ENCODE measurements at regions not wholly inside any gene's neighbourhood (a gene's known extent, or its start where the extent isn't known, plus 50 kb on each side); places are given as distances from the start of the nearest gene placed in this dataset.
"Not testable (repeated sequence)": the region's sequence is repeated elsewhere in the genome, so short reads cannot be mapped to it uniquely, and the experiment has no call there.

- ATAC-seq: no peak
- Mint-ChIP-seq H3K27me3 (ENCODE audit: low read depth) (no peaks in the 10 kb centered on the region), H3K27ac (no peak overlapping the region), H3K36me3 (ENCODE audit: low read depth) (no peaks in the 10 kb centered on the region), H3K4me1 (ENCODE audit: low read depth) (no peaks in the 10 kb centered on the region), H3K4me3 (no peak overlapping the region), H3K9me3 (ENCODE audit: insufficient read depth) (peaks cover 15% of the 10 kb centered on the region)
- POLR2A ChIA-PET: no interaction called here
- no peak for DNase-seq
- CTCF ChIA-PET: no interaction called here
Measured at GRCh38 chr1:104056786-104057185, 307.1 kb downstream of the AMY1C start.

- H3K9me3 Mint-ChIP-seq (ENCODE audit: insufficient read depth): peaks cover 15% of the 10 kb centered on the region
- DNase-seq; H3K4me1 Mint-ChIP-seq (ENCODE audit: low read depth); POLR2A ChIA-PET; ATAC-seq; CTCF ChIA-PET; H3K36me3 Mint-ChIP-seq (ENCODE audit: low read depth); H3K27me3 Mint-ChIP-seq (ENCODE audit: low read depth); H3K4me3 Mint-ChIP-seq; H3K27ac Mint-ChIP-seq: not testable (repeated sequence)
Measured at GRCh38 chr1:104057219-104057898, 307.7 kb downstream of the AMY1C start.

DNA sequence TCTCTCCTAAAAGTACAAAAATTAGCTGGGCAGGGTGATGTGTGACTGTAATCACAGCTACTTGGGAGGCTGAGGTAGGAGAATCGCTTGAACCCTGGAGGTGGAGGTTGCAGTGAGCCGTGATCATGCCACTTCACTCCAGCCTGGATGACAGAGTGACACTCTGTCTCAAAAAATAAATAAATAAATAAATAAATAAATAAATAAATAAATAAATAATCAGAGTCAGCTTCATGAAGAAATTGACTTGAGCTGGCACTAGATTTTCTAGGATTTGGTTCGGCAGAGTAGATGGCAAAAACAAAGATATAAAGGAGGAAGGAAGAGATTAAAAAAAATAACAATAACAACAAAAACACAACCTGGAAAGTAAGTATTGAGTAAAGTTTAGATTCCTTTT, 311.9 kb downstream of the AMY1C start:
- ATAC-seq; H3K36me3 Mint-ChIP-seq (ENCODE audit: low read depth); H3K9me3 Mint-ChIP-seq (ENCODE audit: insufficient read depth); H3K4me1 Mint-ChIP-seq (ENCODE audit: low read depth); CTCF ChIA-PET; H3K4me3 Mint-ChIP-seq; H3K27ac Mint-ChIP-seq; POLR2A ChIA-PET; H3K27me3 Mint-ChIP-seq (ENCODE audit: low read depth); DNase-seq: not testable (repeated sequence)

GRCh38 chr1:104064399-104064798, 314.7 kb downstream of the AMY1C start:
- Mint-ChIP-seq H3K27ac (no peak overlapping the region), H3K9me3 (ENCODE audit: insufficient read depth) (peaks cover 8% of the 10 kb centered on the region), H3K36me3 (ENCODE audit: low read depth) (no peaks in the 10 kb centered on the region), H3K4me1 (ENCODE audit: low read depth) (no peaks in the 10 kb centered on the region), H3K27me3 (ENCODE audit: low read depth) (no peaks in the 10 kb centered on the region), H3K4me3 (no peak overlapping the region)
- POLR2A ChIA-PET: no interaction called here
- no peak for DNase-seq
- CTCF ChIA-PET: no interaction called here
- no peak for ATAC-seq

DNA sequence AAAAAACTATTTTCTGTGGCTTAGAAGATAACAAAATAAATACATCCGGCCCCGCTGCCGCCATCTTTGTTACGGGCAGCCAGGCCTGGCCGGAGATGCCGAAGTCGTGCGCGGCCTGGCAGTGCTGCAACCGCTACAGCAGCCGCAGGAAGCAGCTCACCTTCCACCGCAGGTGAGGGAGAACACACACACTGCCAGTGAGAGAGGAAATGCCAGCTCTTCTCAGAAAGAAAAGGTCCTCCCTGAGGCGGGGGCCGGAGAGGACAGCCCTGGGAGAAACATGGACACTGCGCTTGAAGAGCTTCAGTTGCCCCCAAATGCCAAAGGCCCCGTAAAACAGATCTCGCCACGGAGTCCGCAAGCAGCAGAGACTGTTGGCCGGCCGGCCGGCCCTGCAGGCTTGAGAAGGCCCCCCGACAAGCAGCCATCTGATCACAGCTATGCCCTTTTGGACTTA, 323.2 kb downstream of the AMY1C start:
- DNase-seq (no peak), ATAC-seq (no peak)
- no peak overlapping the region for H3K4me3 Mint-ChIP-seq
- H3K27ac Mint-ChIP-seq: no peak overlapping the region
- H3K36me3 Mint-ChIP-seq (ENCODE audit: low read depth): no peaks in the 10 kb centered on the region
- CTCF ChIA-PET: no interaction called here
- H3K9me3 Mint-ChIP-seq (ENCODE audit: insufficient read depth): peaks cover 7% of the 10 kb centered on the region
- H3K4me1 Mint-ChIP-seq (ENCODE audit: low read depth): no peaks in the 10 kb centered on the region
- no peaks in the 10 kb centered on the region for H3K27me3 Mint-ChIP-seq (ENCODE audit: low read depth)
- POLR2A ChIA-PET: no interaction called here

- no peak overlapping the region for H3K4me3 Mint-ChIP-seq
- ChIA-PET POLR2A (no interaction called here), CTCF (no interaction called here)
- no peaks in the 10 kb centered on the region for H3K36me3 Mint-ChIP-seq (ENCODE audit: low read depth)
- no peak overlapping the region for H3K27ac Mint-ChIP-seq
- H3K27me3 Mint-ChIP-seq (ENCODE audit: low read depth): no peaks in the 10 kb centered on the region
- no peaks in the 10 kb centered on the region for H3K4me1 Mint-ChIP-seq (ENCODE audit: low read depth)
- ATAC-seq: no peak
- no peak for DNase-seq
- H3K9me3 Mint-ChIP-seq (ENCODE audit: insufficient read depth): peaks cover 6% of the 10 kb centered on the region
Measured at GRCh38 chr1:104073463-104073902, 323.8 kb downstream of the AMY1C start.

DNA sequence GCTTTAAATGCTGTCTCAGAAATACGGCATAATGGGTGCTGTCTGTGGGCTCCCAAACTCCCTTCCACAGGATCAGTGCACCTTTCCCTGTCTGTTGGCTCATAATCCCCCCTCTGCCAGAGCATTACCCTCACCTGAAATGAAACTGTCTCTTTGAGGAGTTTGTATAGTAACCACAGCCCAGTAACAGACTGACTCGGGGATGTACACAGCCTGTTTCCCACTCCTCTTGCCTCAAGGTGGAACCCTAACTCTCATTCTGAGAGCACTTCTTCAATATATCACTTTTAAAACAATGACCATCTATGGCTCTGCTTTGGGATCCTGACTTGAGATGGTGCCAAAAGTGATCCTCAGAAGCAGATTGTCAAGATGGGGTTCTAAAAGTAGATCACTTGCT, 332.5 kb downstream of the AMY1C start:
- Mint-ChIP-seq H3K36me3 (ENCODE audit: low read depth) (no peaks in the 10 kb centered on the region), H3K9me3 (ENCODE audit: insufficient read depth) (no peaks in the 10 kb centered on the region), H3K27ac (no peak overlapping the region), H3K4me1 (ENCODE audit: low read depth) (no peaks in the 10 kb centered on the region), H3K27me3 (ENCODE audit: low read depth) (no peaks in the 10 kb centered on the region), H3K4me3 (no peak overlapping the region)
- CTCF ChIA-PET: no interaction called here
- no peak for ATAC-seq
- POLR2A ChIA-PET: no interaction called here
- no peak for DNase-seq

DNA sequence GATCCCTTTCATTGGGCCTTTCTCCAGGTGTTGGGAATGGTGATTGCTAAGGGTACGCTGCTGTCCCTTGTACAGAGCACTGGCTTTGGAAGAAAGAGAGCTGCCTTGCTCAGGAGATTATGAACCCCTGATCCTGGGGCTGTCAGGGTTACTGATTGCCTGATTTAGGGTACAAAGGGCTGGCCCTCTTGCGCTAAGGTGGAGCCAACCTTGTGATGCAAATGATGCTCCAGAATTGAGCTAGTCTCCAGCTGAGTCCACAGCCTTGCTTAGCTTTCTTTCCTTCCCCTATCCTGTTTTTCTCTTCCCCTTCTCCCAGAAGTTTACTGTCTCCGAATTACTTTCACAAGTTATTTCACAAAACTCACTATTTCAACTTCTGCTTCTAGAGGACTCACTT, 334.7 kb downstream of the AMY1C start:
- DNase-seq (no peak), ATAC-seq (no peak)
- Mint-ChIP-seq H3K4me1 (ENCODE audit: low read depth) (no peaks in the 10 kb centered on the region), H3K27me3 (ENCODE audit: low read depth) (no peaks in the 10 kb centered on the region), H3K27ac (no peak overlapping the region), H3K4me3 (no peak overlapping the region), H3K9me3 (ENCODE audit: insufficient read depth) (no peaks in the 10 kb centered on the region), H3K36me3 (ENCODE audit: low read depth) (no peaks in the 10 kb centered on the region)
- ChIA-PET POLR2A (no interaction called here), CTCF (no interaction called here)

GRCh38 chr1:104092698-104093097, 343.0 kb downstream of the AMY1C start:
- no peak for ATAC-seq
- Mint-ChIP-seq H3K4me1 (ENCODE audit: low read depth) (no peaks in the 10 kb centered on the region), H3K36me3 (ENCODE audit: low read depth) (no peaks in the 10 kb centered on the region), H3K27ac (no peak overlapping the region), H3K27me3 (ENCODE audit: low read depth) (no peaks in the 10 kb centered on the region), H3K4me3 (no peak overlapping the region), H3K9me3 (ENCODE audit: insufficient read depth) (peaks cover 6% of the 10 kb centered on the region)
- POLR2A ChIA-PET: no interaction called here
- CTCF ChIA-PET: no interaction called here
- DNase-seq: no peak

- ChIA-PET POLR2A (no interaction called here), CTCF (no interaction called here)
- Mint-ChIP-seq H3K4me1 (ENCODE audit: low read depth) (no peaks in the 10 kb centered on the region), H3K36me3 (ENCODE audit: low read depth) (no peaks in the 10 kb centered on the region), H3K9me3 (ENCODE audit: insufficient read depth) (peaks cover 5% of the 10 kb centered on the region), H3K27me3 (ENCODE audit: low read depth) (no peaks in the 10 kb centered on the region), H3K4me3 (no peak overlapping the region), H3K27ac (no peak overlapping the region)
- DNase-seq (no peak), ATAC-seq (no peak)
Measured at GRCh38 chr1:104098837-104099236, 349.1 kb downstream of the AMY1C start.

- H3K27ac Mint-ChIP-seq: no peak overlapping the region
- H3K9me3 Mint-ChIP-seq (ENCODE audit: insufficient read depth): peaks cover 5% of the 10 kb centered on the region
- ATAC-seq: no peak
- ChIA-PET CTCF (no interaction called here), POLR2A (no interaction called here)
- DNase-seq: no peak
- no peaks in the 10 kb centered on the region for H3K4me1 Mint-ChIP-seq (ENCODE audit: low read depth)
- no peak overlapping the region for H3K4me3 Mint-ChIP-seq
- H3K36me3 Mint-ChIP-seq (ENCODE audit: low read depth): no peaks in the 10 kb centered on the region
- H3K27me3 Mint-ChIP-seq (ENCODE audit: low read depth): no peaks in the 10 kb centered on the region
Measured at GRCh38 chr1:104100115-104100514, 350.4 kb downstream of the AMY1C start.

DNA sequence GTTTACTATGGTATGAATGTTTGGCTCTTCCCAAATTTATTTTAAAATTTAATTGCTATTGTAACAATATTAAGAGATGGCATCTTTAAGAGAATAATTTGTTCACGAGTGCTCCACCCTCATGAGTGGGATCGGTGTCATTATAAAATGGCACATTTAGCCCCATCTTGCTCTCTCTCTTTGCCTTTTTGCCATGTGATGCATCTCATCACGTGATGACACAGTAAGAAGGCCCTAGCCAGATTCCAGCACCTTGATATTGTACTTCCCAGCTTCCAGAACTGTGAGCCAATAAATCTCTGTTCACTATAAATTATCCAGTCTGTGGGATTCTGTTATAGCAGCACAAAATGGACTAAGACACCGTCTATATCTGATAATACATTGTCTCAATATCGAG, 355.8 kb downstream of the AMY1C start:
- CTCF ChIA-PET: no interaction called here
- Mint-ChIP-seq H3K9me3 (ENCODE audit: insufficient read depth) (peaks cover 5% of the 10 kb centered on the region), H3K4me1 (ENCODE audit: low read depth) (no peaks in the 10 kb centered on the region), H3K4me3 (no peak overlapping the region), H3K36me3 (ENCODE audit: low read depth) (no peaks in the 10 kb centered on the region), H3K27ac (no peak overlapping the region), H3K27me3 (ENCODE audit: low read depth) (no peaks in the 10 kb centered on the region)
- DNase-seq (no peak), ATAC-seq (no peak)
- POLR2A ChIA-PET: no interaction called here

DNA sequence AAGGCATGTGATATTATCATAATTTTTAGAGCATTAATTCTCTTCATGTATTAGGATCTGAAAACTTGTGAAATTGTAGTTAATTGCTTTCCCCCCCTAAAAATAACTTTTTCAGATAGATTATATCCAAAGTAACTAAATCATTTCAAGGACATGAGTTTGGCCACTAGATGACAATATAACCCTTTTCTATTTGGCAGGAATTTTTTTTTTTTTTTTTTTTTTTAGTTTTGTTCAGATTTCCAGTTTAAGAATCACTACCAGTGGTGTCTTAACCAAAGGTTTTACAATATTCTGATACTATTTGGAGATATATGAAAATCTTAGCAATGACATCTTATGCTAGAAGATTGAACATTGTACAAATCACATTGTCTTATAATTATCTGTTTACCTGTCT, 370.8 kb downstream of the AMY1C start:
- no peak overlapping the region for H3K4me3 Mint-ChIP-seq
- H3K9me3 Mint-ChIP-seq (ENCODE audit: insufficient read depth): no peaks in the 10 kb centered on the region
- no peaks in the 10 kb centered on the region for H3K36me3 Mint-ChIP-seq (ENCODE audit: low read depth)
- ATAC-seq (no peak), DNase-seq (no peak)
- ChIA-PET CTCF (no interaction called here), POLR2A (no interaction called here)
- H3K4me1 Mint-ChIP-seq (ENCODE audit: low read depth): no peaks in the 10 kb centered on the region
- no peak overlapping the region for H3K27ac Mint-ChIP-seq
- H3K27me3 Mint-ChIP-seq (ENCODE audit: low read depth): no peaks in the 10 kb centered on the region

Measured in activated CD8-positive, alpha-beta T cell treated with anti-CD3 and anti-CD28 coated beads, Interleukin-2, amount 10 ng/mL, durations not matched to agents 7 days and 5 days (primary cell).